ENCODE measurements at regions not wholly inside any gene's neighbourhood (a gene's known extent, or its start where the extent isn't known, plus 50 kb on each side); places are given as distances from the start of the nearest gene placed in this dataset.

DNA sequence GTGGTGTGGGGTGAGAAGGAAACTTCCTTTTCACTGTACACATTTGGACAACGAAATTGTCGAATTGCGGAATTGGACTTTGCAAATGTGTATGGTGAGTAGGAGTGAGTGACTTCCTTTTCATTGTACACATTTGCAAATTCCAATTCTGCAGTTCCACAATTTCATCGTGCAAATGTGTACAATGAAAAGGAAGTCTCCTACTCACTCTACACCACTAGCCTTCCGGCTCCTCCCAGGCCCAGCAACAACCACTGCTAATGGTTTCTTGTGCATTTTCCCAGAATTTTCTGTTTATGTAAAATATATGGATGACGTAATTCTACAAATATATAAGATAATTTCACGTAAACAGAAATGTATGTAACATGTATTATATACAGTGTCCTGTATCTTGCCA, 118.5 kb downstream of the ARL4A start:
- no peak for TF ChIP-seq EZH2 (IDR thresholded peaks at IDR 0.05; ENCODE audit: insufficient read depth, poor library complexity, severe bottlenecking)
- no peak for TF ChIP-seq EZH2phosphoT487 (IDR thresholded peaks at IDR 0.05; ENCODE audit: insufficient read depth, low read depth)

Data from GM23248 (cell line).